WTC11 (cell line): ENCODE measurements at regions not wholly inside any gene's neighbourhood (a gene's known extent, or its start where the extent isn't known, plus 50 kb on each side); places are given as distances from the start of the nearest gene placed in this dataset.

Source experiments
- ATAC-seq: fragments of 200-7000 bp; cut with Tn5 transposase; 2 replicates; pipeline ENCODE4 v1.10.0; 2021; ENCODE audit warnings: mild to moderate bottlenecking, moderate library complexity
- CTCF ChIA-PET: fragments of 300-600 bp; sonication (Branson Sonifier 250); formaldehyde crosslinking; loops from one replicate; lab custom pipeline; 2021; ENCODE audit warnings: antibody characterized with exemption; lab: Charles Lee
- POLR2A ChIA-PET: fragments of 350-600 bp; sonication (Branson Sonifier 250); formaldehyde crosslinking; loops from one replicate; lab custom pipeline; 2021; ENCODE audit warnings: antibody characterized with exemption; lab: Charles Lee
- DNase-seq: peaks from one replicate; pipeline ENCODE4 v3.0.0; 2021; ENCODE audit warnings: low spot score
- H3K27ac Mint-ChIP-seq: 2 replicates; pipeline ENCODE4 v1.8.0; 2021; ENCODE audit warnings: mixed read lengths
- H3K27me3 Mint-ChIP-seq: 2 replicates; pipeline ENCODE4 v1.8.0; 2021; ENCODE audit warnings: low read depth, mild to moderate bottlenecking, moderate library complexity, mixed read lengths
- H3K36me3 Mint-ChIP-seq: 2 replicates; pipeline ENCODE4 v1.8.0; 2021; ENCODE audit warnings: mixed read lengths
- H3K4me1 Mint-ChIP-seq: 2 replicates; pipeline ENCODE4 v1.8.0; 2022; ENCODE audit warnings: mixed read lengths
- H3K4me3 Mint-ChIP-seq: 2 replicates; pipeline ENCODE4 v1.8.0; 2021; ENCODE audit warnings: mild to moderate bottlenecking, moderate library complexity, mixed read lengths
- H3K9me3 Mint-ChIP-seq: 2 replicates; pipeline ENCODE4 v1.8.0; 2021; ENCODE audit warnings: mixed read lengths
- AFF4 ChIP-seq: sonication (generic); formaldehyde crosslinking; IDR thresholded peaks from 2 replicates; pipeline ENCODE4 v1.8.1; 2023; ENCODE audit warnings: mild to moderate bottlenecking, missing genetic modification reagents, borderline replicate concordance
- CREM ChIP-seq: sonication (generic); formaldehyde crosslinking; IDR thresholded peaks from 2 replicates; pipeline ENCODE4 v1.8.1; 2022; ENCODE audit warnings: mild to moderate bottlenecking, missing genetic modification reagents, moderate library complexity
- ESRRA ChIP-seq: sonication (generic); formaldehyde crosslinking; IDR thresholded peaks from 2 replicates; pipeline ENCODE4 v1.8.1; 2022; ENCODE audit warnings: mild to moderate bottlenecking, missing genetic modification reagents, borderline replicate concordance
- FOXK1 ChIP-seq: sonication (generic); formaldehyde crosslinking; IDR thresholded peaks from 2 replicates; pipeline ENCODE4 v1.8.0; 2022; ENCODE audit warnings: mild to moderate bottlenecking, moderate library complexity, missing genetic modification reagents
- FOXP1 ChIP-seq: sonication (generic); formaldehyde crosslinking; IDR thresholded peaks from 2 replicates; pipeline ENCODE4 v1.8.0; 2022; ENCODE audit warnings: missing genetic modification reagents, mild to moderate bottlenecking, moderate library complexity, borderline replicate concordance
- JUN ChIP-seq: sonication (generic); formaldehyde crosslinking; IDR thresholded peaks from 2 replicates; pipeline ENCODE4 v1.8.0; 2023; ENCODE audit warnings: mild to moderate bottlenecking, missing genetic modification reagents
- KAT7 ChIP-seq: sonication (generic); formaldehyde crosslinking; IDR thresholded peaks from 2 replicates; pipeline ENCODE4 v1.8.1; 2023; ENCODE audit warnings: missing genetic modification reagents, mild to moderate bottlenecking, borderline replicate concordance
- NFE2L1 ChIP-seq: sonication (generic); formaldehyde crosslinking; IDR thresholded peaks from 2 replicates; pipeline ENCODE4 v1.8.1; 2023; ENCODE audit warnings: missing genetic modification reagents
- SMAD3 ChIP-seq: sonication (generic); formaldehyde crosslinking; IDR thresholded peaks from 2 replicates; pipeline ENCODE4 v1.8.0; 2022; ENCODE audit warnings: missing genetic modification reagents, mild to moderate bottlenecking, borderline replicate concordance
- SOX15 ChIP-seq: fragments of 250-450 bp; sonication (Bioruptor Pico); IDR thresholded peaks from 2 replicates; pipeline ENCODE4 v1.9.0; 2021; ENCODE audit warnings: mild to moderate bottlenecking
- USF1 ChIP-seq: sonication (generic); formaldehyde crosslinking; IDR thresholded peaks from 2 replicates; pipeline ENCODE4 v1.8.0; 2022; ENCODE audit warnings: mild to moderate bottlenecking, missing genetic modification reagents
- ZNF138 ChIP-seq: sonication (generic); formaldehyde crosslinking; conservative IDR thresholded peaks from 2 replicates; pipeline ENCODE4 v1.8.1; 2022; ENCODE audit warnings: mild to moderate bottlenecking, moderate library complexity, missing genetic modification reagents
- ZNF416 ChIP-seq: fragments of 250-450 bp; sonication (Bioruptor Pico); IDR thresholded peaks from 2 replicates; pipeline ENCODE4 v1.9.0; 2021; ENCODE audit warnings: mild to moderate bottlenecking, inconsistent platforms
- ZNF423 ChIP-seq: fragments of 250-450 bp; sonication (Bioruptor Pico); IDR thresholded peaks from 2 replicates; pipeline ENCODE4 v2.1.2; 2022; ENCODE audit warnings: mild to moderate bottlenecking, moderate library complexity
- TF ChIP-seq, protein P1 (sequence below): sonication (generic); formaldehyde crosslinking; IDR thresholded peaks from 2 replicates; pipeline ENCODE4 v1.8.0; 2022; ENCODE audit warnings: mild to moderate bottlenecking, missing genetic modification reagents
- TF ChIP-seq, protein P2 (sequence below): fragments of 250-450 bp; sonication (Bioruptor Pico); IDR thresholded peaks from 2 replicates; pipeline ENCODE4 v1.9.0; 2021; ENCODE audit warnings: mild to moderate bottlenecking, borderline replicate concordance
- TF ChIP-seq, protein P3 (sequence below): sonication (generic); formaldehyde crosslinking; IDR thresholded peaks from 2 replicates; pipeline ENCODE4 v1.8.0; 2022; ENCODE audit warnings: mild to moderate bottlenecking, missing genetic modification reagents
- TF ChIP-seq, protein P4 (sequence below): sonication (generic); formaldehyde crosslinking; IDR thresholded peaks from 2 replicates; pipeline ENCODE4 v1.8.1; 2022; ENCODE audit warnings: mild to moderate bottlenecking, missing genetic modification reagents, moderate library complexity, borderline replicate concordance
- TF ChIP-seq, protein P5 (sequence below): sonication (generic); formaldehyde crosslinking; IDR thresholded peaks from 2 replicates; pipeline ENCODE4 v1.8.1; 2022; ENCODE audit warnings: mild to moderate bottlenecking, moderate library complexity, missing genetic modification reagents

GRCh38 chr3:43224405-43225073, 61.8 kb upstream of the SNRK start:
- CTCF ChIA-PET = no interaction called here
- DNase-seq (no peak), ATAC-seq (no peak)
- no peak overlapping the region for H3K27ac Mint-ChIP-seq
- POLR2A ChIA-PET = no interaction called here
- H3K9me3 Mint-ChIP-seq = peaks cover 48% of the 10 kb centered on the region
- TF ChIP-seq FOXP1 (CRISPR knock-in tag) (no peak), JUN (no peak), CREM (CRISPR knock-in tag) (no peak), SOX15 (CRISPR knock-in tag) (no peak), ZNF416 (CRISPR knock-in tag) (no peak), FOXK1 (CRISPR knock-in tag) (no peak), USF1 (CRISPR knock-in tag) (no peak), NFE2L1 (CRISPR knock-in tag) (no peak), ZNF138 (CRISPR knock-in tag) (no peak), AFF4 (no peak), KAT7 (CRISPR knock-in tag) (no peak), SMAD3 (CRISPR knock-in tag) (no peak), ESRRA (CRISPR knock-in tag) (no peak), ZNF423 (CRISPR knock-in tag) (no peak)
- TF ChIP-seq, protein P1, sequence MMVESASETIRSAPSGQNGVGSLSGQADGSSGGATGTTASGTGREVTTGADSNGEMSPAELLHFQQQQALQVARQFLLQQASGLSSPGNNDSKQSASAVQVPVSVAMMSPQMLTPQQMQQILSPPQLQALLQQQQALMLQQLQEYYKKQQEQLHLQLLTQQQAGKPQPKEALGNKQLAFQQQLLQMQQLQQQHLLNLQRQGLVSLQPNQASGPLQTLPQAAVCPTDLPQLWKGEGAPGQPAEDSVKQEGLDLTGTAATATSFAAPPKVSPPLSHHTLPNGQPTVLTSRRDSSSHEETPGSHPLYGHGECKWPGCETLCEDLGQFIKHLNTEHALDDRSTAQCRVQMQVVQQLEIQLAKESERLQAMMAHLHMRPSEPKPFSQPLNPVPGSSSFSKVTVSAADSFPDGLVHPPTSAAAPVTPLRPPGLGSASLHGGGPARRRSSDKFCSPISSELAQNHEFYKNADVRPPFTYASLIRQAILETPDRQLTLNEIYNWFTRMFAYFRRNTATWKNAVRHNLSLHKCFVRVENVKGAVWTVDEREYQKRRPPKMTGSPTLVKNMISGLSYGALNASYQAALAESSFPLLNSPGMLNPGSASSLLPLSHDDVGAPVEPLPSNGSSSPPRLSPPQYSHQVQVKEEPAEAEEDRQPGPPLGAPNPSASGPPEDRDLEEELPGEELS (CRISPR knock-in tag) = no peak
- TF ChIP-seq, protein P2, sequence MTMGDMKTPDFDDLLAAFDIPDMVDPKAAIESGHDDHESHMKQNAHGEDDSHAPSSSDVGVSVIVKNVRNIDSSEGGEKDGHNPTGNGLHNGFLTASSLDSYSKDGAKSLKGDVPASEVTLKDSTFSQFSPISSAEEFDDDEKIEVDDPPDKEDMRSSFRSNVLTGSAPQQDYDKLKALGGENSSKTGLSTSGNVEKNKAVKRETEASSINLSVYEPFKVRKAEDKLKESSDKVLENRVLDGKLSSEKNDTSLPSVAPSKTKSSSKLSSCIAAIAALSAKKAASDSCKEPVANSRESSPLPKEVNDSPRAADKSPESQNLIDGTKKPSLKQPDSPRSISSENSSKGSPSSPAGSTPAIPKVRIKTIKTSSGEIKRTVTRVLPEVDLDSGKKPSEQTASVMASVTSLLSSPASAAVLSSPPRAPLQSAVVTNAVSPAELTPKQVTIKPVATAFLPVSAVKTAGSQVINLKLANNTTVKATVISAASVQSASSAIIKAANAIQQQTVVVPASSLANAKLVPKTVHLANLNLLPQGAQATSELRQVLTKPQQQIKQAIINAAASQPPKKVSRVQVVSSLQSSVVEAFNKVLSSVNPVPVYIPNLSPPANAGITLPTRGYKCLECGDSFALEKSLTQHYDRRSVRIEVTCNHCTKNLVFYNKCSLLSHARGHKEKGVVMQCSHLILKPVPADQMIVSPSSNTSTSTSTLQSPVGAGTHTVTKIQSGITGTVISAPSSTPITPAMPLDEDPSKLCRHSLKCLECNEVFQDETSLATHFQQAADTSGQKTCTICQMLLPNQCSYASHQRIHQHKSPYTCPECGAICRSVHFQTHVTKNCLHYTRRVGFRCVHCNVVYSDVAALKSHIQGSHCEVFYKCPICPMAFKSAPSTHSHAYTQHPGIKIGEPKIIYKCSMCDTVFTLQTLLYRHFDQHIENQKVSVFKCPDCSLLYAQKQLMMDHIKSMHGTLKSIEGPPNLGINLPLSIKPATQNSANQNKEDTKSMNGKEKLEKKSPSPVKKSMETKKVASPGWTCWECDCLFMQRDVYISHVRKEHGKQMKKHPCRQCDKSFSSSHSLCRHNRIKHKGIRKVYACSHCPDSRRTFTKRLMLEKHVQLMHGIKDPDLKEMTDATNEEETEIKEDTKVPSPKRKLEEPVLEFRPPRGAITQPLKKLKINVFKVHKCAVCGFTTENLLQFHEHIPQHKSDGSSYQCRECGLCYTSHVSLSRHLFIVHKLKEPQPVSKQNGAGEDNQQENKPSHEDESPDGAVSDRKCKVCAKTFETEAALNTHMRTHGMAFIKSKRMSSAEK (CRISPR knock-in tag) = no peak
- TF ChIP-seq, protein P3, sequence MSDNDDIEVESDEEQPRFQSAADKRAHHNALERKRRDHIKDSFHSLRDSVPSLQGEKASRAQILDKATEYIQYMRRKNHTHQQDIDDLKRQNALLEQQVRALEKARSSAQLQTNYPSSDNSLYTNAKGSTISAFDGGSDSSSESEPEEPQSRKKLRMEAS = no peak
- TF ChIP-seq, protein P4, sequence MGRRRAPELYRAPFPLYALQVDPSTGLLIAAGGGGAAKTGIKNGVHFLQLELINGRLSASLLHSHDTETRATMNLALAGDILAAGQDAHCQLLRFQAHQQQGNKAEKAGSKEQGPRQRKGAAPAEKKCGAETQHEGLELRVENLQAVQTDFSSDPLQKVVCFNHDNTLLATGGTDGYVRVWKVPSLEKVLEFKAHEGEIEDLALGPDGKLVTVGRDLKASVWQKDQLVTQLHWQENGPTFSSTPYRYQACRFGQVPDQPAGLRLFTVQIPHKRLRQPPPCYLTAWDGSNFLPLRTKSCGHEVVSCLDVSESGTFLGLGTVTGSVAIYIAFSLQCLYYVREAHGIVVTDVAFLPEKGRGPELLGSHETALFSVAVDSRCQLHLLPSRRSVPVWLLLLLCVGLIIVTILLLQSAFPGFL (CRISPR knock-in tag) = no peak
- TF ChIP-seq, protein P5, sequence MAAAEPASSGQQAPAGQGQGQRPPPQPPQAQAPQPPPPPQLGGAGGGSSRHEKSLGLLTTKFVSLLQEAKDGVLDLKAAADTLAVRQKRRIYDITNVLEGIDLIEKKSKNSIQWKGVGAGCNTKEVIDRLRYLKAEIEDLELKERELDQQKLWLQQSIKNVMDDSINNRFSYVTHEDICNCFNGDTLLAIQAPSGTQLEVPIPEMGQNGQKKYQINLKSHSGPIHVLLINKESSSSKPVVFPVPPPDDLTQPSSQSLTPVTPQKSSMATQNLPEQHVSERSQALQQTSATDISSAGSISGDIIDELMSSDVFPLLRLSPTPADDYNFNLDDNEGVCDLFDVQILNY (CRISPR knock-in tag) = no peak
- peaks cover 15% of the 10 kb centered on the region for H3K36me3 Mint-ChIP-seq
- H3K4me1 Mint-ChIP-seq = no peaks in the 10 kb centered on the region
- H3K4me3 Mint-ChIP-seq = no peak overlapping the region
- H3K27me3 Mint-ChIP-seq = peaks cover 2% of the 10 kb centered on the region; the same call in 1 of the 2 replicates
